ENCODE measurements at regions not wholly inside any gene's neighbourhood (a gene's known extent, or its start where the extent isn't known, plus 50 kb on each side); places are given as distances from the start of the nearest gene placed in this dataset.

DNA sequence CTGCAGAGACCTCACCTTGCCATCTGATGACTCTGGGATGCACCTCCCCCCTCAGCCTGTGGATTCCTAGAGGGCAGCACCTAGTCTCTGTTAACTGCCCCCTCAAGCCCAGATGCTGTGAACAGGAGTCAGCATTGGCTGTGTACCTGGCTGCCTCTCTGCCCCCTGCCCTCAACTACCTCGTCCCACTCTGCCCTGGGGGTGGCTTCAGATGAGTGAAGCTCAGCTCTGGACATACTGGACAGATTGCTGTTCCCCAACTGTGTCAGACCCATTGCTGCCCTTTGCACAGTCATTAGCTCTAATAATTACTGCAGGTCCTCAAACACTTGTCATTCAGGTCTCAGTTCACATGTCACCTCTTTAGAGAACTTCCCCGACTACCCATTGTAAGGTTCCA is 182.1 kb upstream of the TSHZ3 start:
- TF ChIP-seq POLR2A (IDR thresholded peaks at IDR 0.05; ENCODE audit: low read length) (no peak), GATA1 (IDR thresholded peaks at IDR 0.05; ENCODE audit: low read depth, low read length) (no peak)
